HG03039 (cell line): ENCODE measurements at regions not wholly inside any gene's neighbourhood (a gene's known extent, or its start where the extent isn't known, plus 50 kb on each side); places are given as distances from the start of the nearest gene placed in this dataset.

Experiments used
- ATAC-seq: cut with Tn5 transposase; IDR thresholded peaks from one replicate; pipeline ENCODE4 v1.9.1; 2021; ENCODE audit warnings: mild to moderate bottlenecking, moderate library complexity; ENCODE audit not compliant: unreplicated experiment

GRCh38 chr2:16196687-16197503 is 256.5 kb downstream of the MYCN start:
- ATAC-seq, result no peak

- ATAC-seq, result no peak
These were observed 255.3 kb downstream of the MYCN start for GRCh38 chr2:16195681-16196070.

- ATAC-seq, result no peak
These were observed 254.8 kb downstream of the MYCN start for GRCh38 chr2:16194931-16195680.

GRCh38 chr2:16194530-16194929 is 254.2 kb downstream of the MYCN start:
- ATAC-seq, result no peak

- no peak for ATAC-seq
These were observed 253.7 kb downstream of the MYCN start for GRCh38 chr2:16194096-16194390.

- ATAC-seq, result no peak
These were observed 252.3 kb downstream of the MYCN start for GRCh38 chr2:16192416-16193216.

GRCh38 chr2:16191431-16192200 is 251.3 kb downstream of the MYCN start:
- ATAC-seq, result no peak

GRCh38 chr2:16190446-16191270 is 250.3 kb downstream of the MYCN start:
- no peak for ATAC-seq

- ATAC-seq, result no peak
These were observed 249.4 kb downstream of the MYCN start for GRCh38 chr2:16189836-16190160.

GRCh38 chr2:16189029-16189835 is 248.9 kb downstream of the MYCN start:
- ATAC-seq, result no peak

GRCh38 chr2:16188261-16188890 is 248.0 kb downstream of the MYCN start:
- no peak for ATAC-seq

- no peak for ATAC-seq
These were observed 247.1 kb downstream of the MYCN start for GRCh38 chr2:16187482-16187817.

- no peak for ATAC-seq
These were observed 246.5 kb downstream of the MYCN start for GRCh38 chr2:16186661-16187481.

GRCh38 chr2:16185801-16186272 is 245.5 kb downstream of the MYCN start:
- ATAC-seq, result no peak

GRCh38 chr2:16184945-16185660 is 244.8 kb downstream of the MYCN start:
- no peak for ATAC-seq

- no peak for ATAC-seq
These were observed 244.1 kb downstream of the MYCN start for GRCh38 chr2:16184341-16184890.

- no peak for ATAC-seq
These were observed 243.0 kb downstream of the MYCN start for GRCh38 chr2:16183345-16183744.
